Middle frontal gyrus (tissue), 1 donor: ENCODE measurements at regions not wholly inside any gene's neighbourhood (a gene's known extent, or its start where the extent isn't known, plus 50 kb on each side); places are given as distances from the start of the nearest gene placed in this dataset.

Source experiments
- DNase-seq: peaks from one replicate; pipeline ENCODE4 v3.0.0-alpha.2; 2015; ENCODE audit warnings: low spot score; ENCODE audit errors: extremely low spot score

- DNase-seq: no peak
Measured at GRCh38 chr6:24987446-24988115, 51.8 kb upstream of the RIPOR2 start.

GRCh38 chr6:24988562-24988961 is 52.8 kb upstream of the RIPOR2 start:
- no peak for DNase-seq

GRCh38 chr6:24990236-24990845 is 54.6 kb upstream of the RIPOR2 start:
- DNase-seq: no peak

- no peak for DNase-seq
Measured at GRCh38 chr6:24990944-24991809, 55.4 kb upstream of the RIPOR2 start.

GRCh38 chr6:24991810-24992467 is 56.2 kb upstream of the RIPOR2 start:
- no peak for DNase-seq

GRCh38 chr6:24994812-24995211 is 59.1 kb upstream of the RIPOR2 start:
- no peak for DNase-seq

GRCh38 chr6:24995270-24995669 is 59.5 kb upstream of the RIPOR2 start:
- DNase-seq: no peak

- no peak for DNase-seq
Measured at GRCh38 chr6:24996269-24996836, 60.6 kb upstream of the RIPOR2 start.

- no peak for DNase-seq
Measured at GRCh38 chr6:24997231-24997630, 61.5 kb upstream of the RIPOR2 start.

- DNase-seq: no peak
Measured at GRCh38 chr6:24997905-24998304, 62.1 kb upstream of the RIPOR2 start.

- no peak for DNase-seq
Measured at GRCh38 chr6:25002326-25003091, 66.7 kb upstream of the RIPOR2 start.

GRCh38 chr6:25004357-25004756 is 68.6 kb upstream of the RIPOR2 start:
- no peak for DNase-seq

GRCh38 chr6:25005010-25005409 is 69.2 kb upstream of the RIPOR2 start:
- no peak for DNase-seq

GRCh38 chr6:25006075-25006474 is 70.3 kb upstream of the RIPOR2 start:
- DNase-seq: no peak

- no peak for DNase-seq
Measured at GRCh38 chr6:25006565-25007001, 70.8 kb upstream of the RIPOR2 start.

- no peak for DNase-seq
Measured at GRCh38 chr6:25007269-25007699, 71.5 kb upstream of the RIPOR2 start.

- DNase-seq: no peak
Measured at GRCh38 chr6:25008707-25009392, 73.1 kb upstream of the RIPOR2 start.

GRCh38 chr6:25009393-25009710 is 73.6 kb upstream of the RIPOR2 start:
- DNase-seq: no peak

- DNase-seq: no peak
Measured at GRCh38 chr6:25010176-25010575, 74.4 kb upstream of the RIPOR2 start.
